K562 (cell line): ENCODE measurements at regions not wholly inside any gene's neighbourhood (a gene's known extent, or its start where the extent isn't known, plus 50 kb on each side); places are given as distances from the start of the nearest gene placed in this dataset.
"Not testable (repeated sequence)": the region's sequence is repeated elsewhere in the genome, so short reads cannot be mapped to it uniquely, and the experiment has no call there.

Source experiments
- BRD4 ChIP-seq: fragments of 200-600 bp; sonication (generic); IDR thresholded peaks from 2 replicates; pipeline ENCODE4 v1.6.1; 2017; ENCODE audit warnings: inconsistent platforms
- CTCF ChIP-seq, 3 experiments: IDR thresholded peaks in 2 of 3; conservative IDR thresholded peaks in 1 of 3; 2 replicates each; pipeline ENCODE4 v1.5.1; 2011 to 2012; ENCODE audit warnings: low read length in 3 of 3, mild to moderate bottlenecking in 3 of 3, control low read depth in 2 of 3, improper control_type of control experiment in 1 of 3, inconsistent platforms in 1 of 3, low read depth in 1 of 3, mixed read lengths in 1 of 3, moderate library complexity in 1 of 3; ENCODE audit not compliant: insufficient read depth in 2 of 3
- JUN ChIP-seq, 2 experiments: sonication (generic) in 1 of 2; formaldehyde crosslinking in 1 of 2; IDR thresholded peaks; 2 replicates each; pipeline versions ENCODE4 v1.6.1 to v1.8.0; 2012 to 2022; ENCODE audit warnings: borderline replicate concordance in 2 of 2, mild to moderate bottlenecking in 2 of 2, improper control_type of control experiment in 1 of 2, low read depth in 1 of 2, low read length in 1 of 2, missing genetic modification reagents in 1 of 2
- NCOR1 ChIP-seq: fragments of 450-650 bp; IDR thresholded peaks from 2 replicates; pipeline ENCODE4 v1.6.1; 2016; ENCODE audit warnings: mild to moderate bottlenecking, moderate library complexity

- not testable (repeated sequence) for TF ChIP-seq CTCF (IDR thresholded peaks at IDR 0.05 in 2 of 3, conservative IDR thresholded peaks at IDR 0.05 in 1 of 3; ENCODE audit: insufficient read depth in 2 of 3, low read depth in 1 of 3, low read length in 3 of 3); BRD4; NCOR1; JUN (IDR thresholded peaks at IDR 0.05; ENCODE audit: borderline replicate concordance, low read depth, low read length); JUN (CRISPR knock-in tag; IDR thresholded peaks at IDR 0.05; ENCODE audit: borderline replicate concordance)
Observed at GRCh38 chr2:111606632-111607031, 277.4 kb downstream of the ANAPC1 start.
